ENCODE measurements at regions not wholly inside any gene's neighbourhood (a gene's known extent, or its start where the extent isn't known, plus 50 kb on each side); places are given as distances from the start of the nearest gene placed in this dataset.
A peak's percentile ranks its signal among the peaks of the same experiment; 100 is the strongest.
"Not testable (repeated sequence)": the region's sequence is repeated elsewhere in the genome, so short reads cannot be mapped to it uniquely, and the experiment has no call there.

GRCh38 chr16:21509437-21510086 is 89.8 kb upstream of the METTL9 start:
- not testable (repeated sequence) for H3K9me3 ChIP-seq (ENCODE audit: low read depth); DNase-seq (ENCODE audit: low read depth in 1 of 2, low spot score in 1 of 2); H3K4me3 ChIP-seq; H3K27me3 ChIP-seq; H3K36me3 ChIP-seq
- Histone ChIP-seq H3K4me1 (ENCODE audit: low read depth) (peaks cover 12% of the 10 kb centered on the region), H3K27ac (peak overlapping the region; percentile 38)

GRCh38 chr16:21510869-21511255 is 88.5 kb upstream of the METTL9 start:
- H3K36me3 ChIP-seq; H3K27me3 ChIP-seq; H3K9me3 ChIP-seq (ENCODE audit: low read depth); H3K4me3 ChIP-seq; DNase-seq (ENCODE audit: low read depth in 1 of 2, low spot score in 1 of 2): not testable (repeated sequence)
- peaks cover 12% of the 10 kb centered on the region for H3K4me1 ChIP-seq (ENCODE audit: low read depth)
- peak overlapping the region; percentile 26 for H3K27ac ChIP-seq

- peak in 1 of 2 donors; percentile 45 for DNase-seq (ENCODE audit: low read depth in 1 of 2, low spot score in 1 of 2)
- not testable (repeated sequence) for H3K4me3 ChIP-seq; H3K36me3 ChIP-seq; H3K9me3 ChIP-seq (ENCODE audit: low read depth); H3K27me3 ChIP-seq
- peaks cover 12% of the 10 kb centered on the region for H3K4me1 ChIP-seq (ENCODE audit: low read depth)
- peak overlapping the region; percentile 31 for H3K27ac ChIP-seq
Observed at GRCh38 chr16:21511315-21512210, 87.8 kb upstream of the METTL9 start.

GRCh38 chr16:21512280-21513192 is 86.8 kb upstream of the METTL9 start:
- H3K9me3 ChIP-seq (ENCODE audit: low read depth); DNase-seq (ENCODE audit: low read depth in 1 of 2, low spot score in 1 of 2); H3K36me3 ChIP-seq; H3K27me3 ChIP-seq; H3K4me3 ChIP-seq; H3K27ac ChIP-seq: not testable (repeated sequence)
- peaks cover 12% of the 10 kb centered on the region for H3K4me1 ChIP-seq (ENCODE audit: low read depth)

- not testable (repeated sequence) for DNase-seq (ENCODE audit: low read depth in 1 of 2, low spot score in 1 of 2); H3K27me3 ChIP-seq; H3K9me3 ChIP-seq (ENCODE audit: low read depth); H3K36me3 ChIP-seq; H3K4me3 ChIP-seq; H3K27ac ChIP-seq
- peaks cover 12% of the 10 kb centered on the region for H3K4me1 ChIP-seq (ENCODE audit: low read depth)
Observed at GRCh38 chr16:21513337-21513741, 86.0 kb upstream of the METTL9 start.

GRCh38 chr16:21513812-21514473 is 85.4 kb upstream of the METTL9 start:
- not testable (repeated sequence) for H3K27ac ChIP-seq; H3K36me3 ChIP-seq; H3K9me3 ChIP-seq (ENCODE audit: low read depth); H3K4me3 ChIP-seq; H3K27me3 ChIP-seq
- peaks cover 12% of the 10 kb centered on the region for H3K4me1 ChIP-seq (ENCODE audit: low read depth)
- DNase-seq (ENCODE audit: low read depth in 1 of 2, low spot score in 1 of 2), result peak in 1 of 2 donors; percentile 47

- H3K4me1 ChIP-seq (ENCODE audit: low read depth), result peaks cover 12% of the 10 kb centered on the region
- not testable (repeated sequence) for H3K9me3 ChIP-seq (ENCODE audit: low read depth); DNase-seq (ENCODE audit: low read depth in 1 of 2, low spot score in 1 of 2); H3K4me3 ChIP-seq; H3K27ac ChIP-seq; H3K27me3 ChIP-seq; H3K36me3 ChIP-seq
Observed at GRCh38 chr16:21514474-21514840, 84.9 kb upstream of the METTL9 start.

GRCh38 chr16:21516705-21517040 is 82.7 kb upstream of the METTL9 start:
- not testable (repeated sequence) for H3K27ac ChIP-seq; H3K4me3 ChIP-seq; H3K4me1 ChIP-seq (ENCODE audit: low read depth); H3K9me3 ChIP-seq (ENCODE audit: low read depth); H3K27me3 ChIP-seq; DNase-seq (ENCODE audit: low read depth in 1 of 2, low spot score in 1 of 2); H3K36me3 ChIP-seq

GRCh38 chr16:21517263-21517662 is 82.1 kb upstream of the METTL9 start:
- H3K9me3 ChIP-seq (ENCODE audit: low read depth); H3K36me3 ChIP-seq; H3K27ac ChIP-seq; H3K27me3 ChIP-seq; DNase-seq (ENCODE audit: low read depth in 1 of 2, low spot score in 1 of 2); H3K4me3 ChIP-seq: not testable (repeated sequence)
- peaks cover 11% of the 10 kb centered on the region for H3K4me1 ChIP-seq (ENCODE audit: low read depth)

- not testable (repeated sequence) for DNase-seq (ENCODE audit: low read depth in 1 of 2, low spot score in 1 of 2); H3K27me3 ChIP-seq; H3K36me3 ChIP-seq; H3K9me3 ChIP-seq (ENCODE audit: low read depth)
- Histone ChIP-seq H3K4me3 (peak overlapping the region; percentile 69), H3K27ac (peak overlapping the region; percentile 92), H3K4me1 (ENCODE audit: low read depth) (peaks cover 11% of the 10 kb centered on the region)
Observed at GRCh38 chr16:21519361-21520133, 79.8 kb upstream of the METTL9 start.

GRCh38 chr16:21520134-21521047 is 79.0 kb upstream of the METTL9 start:
- Histone ChIP-seq H3K27ac (peak overlapping the region; percentile 92), H3K4me3 (peak overlapping the region; percentile 69), H3K4me1 (ENCODE audit: low read depth) (peaks cover 11% of the 10 kb centered on the region)
- DNase-seq (ENCODE audit: low read depth in 1 of 2, low spot score in 1 of 2), result peak; percentile 98 to 100
- H3K36me3 ChIP-seq; H3K9me3 ChIP-seq (ENCODE audit: low read depth); H3K27me3 ChIP-seq: not testable (repeated sequence)

- Histone ChIP-seq H3K27ac (peak overlapping the region; percentile 92), H3K4me1 (ENCODE audit: low read depth) (peaks cover 11% of the 10 kb centered on the region)
- H3K27me3 ChIP-seq; H3K9me3 ChIP-seq (ENCODE audit: low read depth); H3K4me3 ChIP-seq; DNase-seq (ENCODE audit: low read depth in 1 of 2, low spot score in 1 of 2); H3K36me3 ChIP-seq: not testable (repeated sequence)
Observed at GRCh38 chr16:21521048-21521389, 78.4 kb upstream of the METTL9 start.

Measured in cardiac muscle cell (in vitro differentiated cells and primary cell).